Mammary epithelial cell (primary cell): ENCODE measurements at regions not wholly inside any gene's neighbourhood (a gene's known extent, or its start where the extent isn't known, plus 50 kb on each side); places are given as distances from the start of the nearest gene placed in this dataset.

Experiments
- CTCF ChIP-seq, 2 donors: IDR thresholded peaks in 1 of 2; conservative IDR thresholded peaks in 1 of 2; 2 replicates each; pipeline ENCODE4 v1.5.1; 2011 to 2012; ENCODE audit warnings: inconsistent platforms in 2 of 2, low read length in 2 of 2, mild to moderate bottlenecking in 2 of 2, control low read depth in 1 of 2, low read depth in 1 of 2; ENCODE audit not compliant: insufficient read depth in 1 of 2; ENCODE audit errors: extremely low read depth in 1 of 2
- EZH2 ChIP-seq: IDR thresholded peaks from 2 replicates; pipeline ENCODE4 v1.6.1; 2012; ENCODE audit warnings: low read length, inconsistent platforms, borderline replicate concordance

GRCh38 chr14:105909046-105909827, 382.9 kb downstream of the TMEM121 start:
- TF ChIP-seq CTCF (conservative IDR thresholded peaks at IDR 0.05 in 1 of 2, IDR thresholded peaks at IDR 0.05 in 1 of 2; ENCODE audit: extremely low read depth in 1 of 2, insufficient read depth in 1 of 2, low read depth in 1 of 2, low read length in 2 of 2) (no peak), EZH2 (no peak)
